GM12878 (cell line): ENCODE measurements at regions not wholly inside any gene's neighbourhood (a gene's known extent, or its start where the extent isn't known, plus 50 kb on each side); places are given as distances from the start of the nearest gene placed in this dataset.

Experiments
- ATAC-seq: fragments of 200-7000 bp; cut with Tn5 transposase; 3 replicates; pipeline ENCODE4 v1.9.1; 2020; ENCODE audit warnings: mild to moderate bottlenecking, moderate library complexity
- BruUV-seq: library from RNA; stranded (reverse); fragments of 400-500 nt; replicated peaks from 2 replicates; lab custom pipeline; 2021; lab: Mats Ljungman, UMichigan
- CTCF ChIA-PET: fragments of 300-600 bp; sonication (Branson Sonifier 250); formaldehyde crosslinking; extraction: SDS; loops from one replicate; lab custom pipeline; 2021; ENCODE audit warnings: inconsistent platforms; lab: Yijun Ruan, JAX
- POLR2A ChIA-PET: fragments of 350-600 bp; formaldehyde crosslinking; extraction: SDS; loops from one replicate; lab custom pipeline; 2021; ENCODE audit warnings: inconsistent platforms; lab: Charles Lee
- RAD21 ChIA-PET: fragments of 300-600 bp; sonication (Branson Sonifier 250); formaldehyde crosslinking; loops from one replicate; lab custom pipeline; 2023; ENCODE audit warnings: antibody characterized with exemption; ENCODE audit not compliant: unreplicated experiment; lab: Charles Lee
- SMC1A ChIA-PET: fragments of 300-600 bp; sonication (Branson Sonifier 250); formaldehyde crosslinking; loops from one replicate; lab custom pipeline; 2023; ENCODE audit not compliant: unreplicated experiment, uncharacterized antibody; lab: Charles Lee
- DNase-seq: peaks from one replicate; pipeline ENCODE4 v3.0.0-alpha.2; 2011; ENCODE audit warnings: low read depth, low spot score
- FAIRE-seq: peaks from 3 replicates; lab custom pipeline; 2011; peaks lifted over from hg19 to GRCh38; lab: Jason Lieb, UNC
- H2AFZ ChIP-seq: 2 replicates; pipeline ENCODE4 v1.6.0; 2011; ENCODE audit warnings: low read depth, low read length, control low read depth; ENCODE audit not compliant: control insufficient read depth
- H3K27ac ChIP-seq: 2 replicates; pipeline ENCODE4 v1.5.1; 2011; ENCODE audit warnings: control low read depth; ENCODE audit not compliant: control insufficient read depth, insufficient read depth
- H3K27me3 ChIP-seq, 2 experiments: replicated peaks in 1 of 2; 2 replicates each; pipeline versions ENCODE4 v1.6.0 to v1.6.1; 2011; ENCODE audit warnings: low read length in 1 of 2; ENCODE audit not compliant: control insufficient read depth in 2 of 2, insufficient read depth in 2 of 2
- H3K36me3 ChIP-seq, 2 experiments: 2 replicates each; pipeline ENCODE4 v1.5.1; 2011; ENCODE audit warnings: low read length in 1 of 2; ENCODE audit not compliant: control insufficient read depth in 2 of 2, insufficient read depth in 2 of 2
- H3K4me1 ChIP-seq: 2 replicates; pipeline ENCODE4 v1.6.1; 2011; ENCODE audit warnings: mild to moderate bottlenecking, low read length, moderate library complexity, mixed read lengths; ENCODE audit not compliant: control insufficient read depth, insufficient read depth
- H3K4me2 ChIP-seq: 2 replicates; pipeline ENCODE4 v1.6.0; 2011; ENCODE audit warnings: control low read depth; ENCODE audit not compliant: control insufficient read depth, insufficient read depth
- H3K4me3 ChIP-seq: fragments of 200-600 bp; sonication (generic); 2 replicates; pipeline ENCODE4 v1.5.1; 2016
- H3K79me2 ChIP-seq: 2 replicates; pipeline ENCODE4 v1.6.0; 2011; ENCODE audit warnings: low read length; ENCODE audit not compliant: control insufficient read depth, insufficient read depth
- H3K9ac ChIP-seq: 2 replicates; pipeline ENCODE4 v1.8.0; 2011; ENCODE audit warnings: low read length, control low read depth, mixed read lengths; ENCODE audit not compliant: control insufficient read depth, insufficient read depth
- H3K9me3 ChIP-seq: replicated peaks from 3 replicates; pipeline ENCODE4 v1.5.1; 2011; ENCODE audit warnings: mild to moderate bottlenecking, low read length; ENCODE audit not compliant: control insufficient read depth, insufficient read depth
- H4K20me1 ChIP-seq: 2 replicates; pipeline ENCODE4 v1.6.0; 2011; ENCODE audit not compliant: control insufficient read depth, insufficient read depth
- CBFB ChIP-seq: IDR thresholded peaks from 2 replicates; pipeline ENCODE4 v1.6.1; 2016; ENCODE audit warnings: antibody characterized with exemption, low read depth
- CBX5 ChIP-seq: sonication (generic); IDR thresholded peaks from 2 replicates; pipeline ENCODE4 v1.6.1; 2016; ENCODE audit warnings: low read depth, moderate library complexity, mild to moderate bottlenecking, inconsistent platforms
- CREB1 ChIP-seq: IDR thresholded peaks from 2 replicates; pipeline ENCODE4 v1.6.1; 2012; ENCODE audit warnings: low read depth, mild to moderate bottlenecking, inconsistent platforms
- FOS ChIP-seq: IDR thresholded peaks from 3 replicates; pipeline ENCODE4 v1.6.1; 2011; ENCODE audit warnings: borderline replicate concordance; ENCODE audit not compliant: insufficient read length; ENCODE audit errors: extremely low read depth
- GABPA ChIP-seq: IDR thresholded peaks from 2 replicates; pipeline ENCODE4 v1.6.1; 2014; ENCODE audit warnings: antibody characterized with exemption, low read depth, mild to moderate bottlenecking, inconsistent platforms
- GATAD2B ChIP-seq: fragments of 450-650 bp; conservative IDR thresholded peaks from 2 replicates; pipeline ENCODE4 v1.6.1; 2017; ENCODE audit warnings: low read depth, mild to moderate bottlenecking, moderate library complexity
- HCFC1 ChIP-seq: fragments of 150-350 bp; IDR thresholded peaks from 2 replicates; pipeline ENCODE4 v1.6.1; 2014; ENCODE audit warnings: low read length
- HDAC6 ChIP-seq: fragments of 200-600 bp; sonication (generic); IDR thresholded peaks from one replicate; pipeline ENCODE4 v1.8.0; 2017; ENCODE audit warnings: antibody characterized with exemption; ENCODE audit not compliant: unreplicated experiment
- IKZF2 ChIP-seq, 2 experiments: fragments of 450-650 bp; IDR thresholded peaks; 2 replicates each; pipeline ENCODE4 v1.6.1; 2017; ENCODE audit warnings: mild to moderate bottlenecking in 2 of 2, moderate library complexity in 2 of 2
- NFXL1 ChIP-seq: fragments of 450-650 bp; IDR thresholded peaks from 2 replicates; pipeline ENCODE4 v1.6.1; 2017; ENCODE audit warnings: antibody characterized with exemption, mild to moderate bottlenecking, borderline replicate concordance
- PAX5 ChIP-seq: IDR thresholded peaks from 2 replicates; pipeline ENCODE4 v1.6.1; 2011; ENCODE audit warnings: low read depth, low read length, borderline replicate concordance
- PBX3 ChIP-seq: IDR thresholded peaks from 2 replicates; pipeline ENCODE4 v1.6.1; 2011; ENCODE audit warnings: mild to moderate bottlenecking, low read depth, low read length, moderate library complexity; ENCODE audit not compliant: insufficient replicate concordance
- POLR2AphosphoS5 ChIP-seq: IDR thresholded peaks from 2 replicates; pipeline ENCODE4 v1.6.1; 2011; ENCODE audit warnings: mild to moderate bottlenecking, low read length, inconsistent platforms
- RELB ChIP-seq: fragments of 450-650 bp; IDR thresholded peaks from 2 replicates; pipeline ENCODE4 v1.6.1; 2017; ENCODE audit warnings: low read depth, mild to moderate bottlenecking, moderate library complexity
- REST ChIP-seq: IDR thresholded peaks from 2 replicates; pipeline ENCODE4 v1.6.1; 2012; ENCODE audit warnings: mild to moderate bottlenecking, low read depth, low read length
- TARDBP ChIP-seq: IDR thresholded peaks from 2 replicates; pipeline ENCODE4 v1.6.1; 2016; ENCODE audit warnings: borderline replicate concordance
- YBX1 ChIP-seq: fragments of 450-650 bp; IDR thresholded peaks from 2 replicates; pipeline ENCODE4 v1.6.1; 2016; ENCODE audit warnings: antibody characterized with exemption
- ZNF274 ChIP-seq: IDR thresholded peaks from one replicate; pipeline ENCODE4 v1.8.0; 2011; ENCODE audit not compliant: insufficient read length, insufficient read depth
- WGBS: methylation state at CpG from one replicate; pipeline ENCODE4 v1.1.6; 2016; ENCODE audit warnings: low lambda C conversion rate; ENCODE audit not compliant: insufficient replicate concordance, insufficient coverage; ENCODE audit errors: missing lambda C conversion rate; 5-methylcytosine and 5-hydroxymethylcytosine counted together
- in situ Hi-C: fragments of 300-500 bp; cut with MboI; formaldehyde crosslinking; loops from 9 replicates; pipeline ENCODE4 v1.14.3; 2018; ENCODE audit warnings: mixed read lengths
- intact Hi-C: fragments of 100-400 bp; cut with micrococcal nuclease; formaldehyde crosslinking; loops from one replicate; pipeline ENCODE4 v1.14.2; 2022; ENCODE audit not compliant: unreplicated experiment

GRCh38 chr3:124648551-124648950, 81.7 kb upstream of the UMPS start:
- Histone ChIP-seq H3K9ac (no peak overlapping the region), H3K4me2 (no peak overlapping the region), H3K36me3 (no peaks in the 10 kb centered on the region), H3K4me3 (no peak overlapping the region), H3K27me3 (no peaks in the 10 kb centered on the region), H3K79me2 (no peaks in the 10 kb centered on the region), H2AFZ (no peak overlapping the region), H3K27ac (no peak overlapping the region), H3K9me3 (no peaks in the 10 kb centered on the region; the same call in 2 of the 3 replicates)
- intact Hi-C loops = no loop called here
- no peak for ATAC-seq
- ChIA-PET RAD21 (interaction anchor here (1.0 to 5.8 kb wide), 6 partner anchors 8 to 79 kb away, joined by 3 to 59 read pairs (median 18); no protein-coding TSS in a partner anchor), POLR2A (interaction anchor here (0.9 to 4.2 kb wide), 4 partner anchors 9 to 77 kb away, joined by 3 to 20 read pairs (median 4); no protein-coding TSS in a partner anchor), CTCF (interaction anchor here (1.0 to 1.9 kb wide), 2 partner anchors 40 to 86 kb away, joined by 3 to 7 read pairs; no protein-coding TSS in a partner anchor)
- no peak for FAIRE-seq
- 88% methylated on average over 2 of the region's 2 CpGs for WGBS
- no peak for TF ChIP-seq ZNF274
- TF ChIP-seq FOS = no peak
- no peak for TF ChIP-seq PBX3
- no peak for TF ChIP-seq HDAC6
- TF ChIP-seq PAX5 = no peak
- TF ChIP-seq CBX5 = no peak
- no peak for TF ChIP-seq CREB1
- no peak for TF ChIP-seq HCFC1
- TF ChIP-seq GABPA = no peak
- no peak for TF ChIP-seq TARDBP
- TF ChIP-seq POLR2AphosphoS5 = no peak
- TF ChIP-seq REST = no peak
- no peak for TF ChIP-seq CBFB
- TF ChIP-seq NFXL1 = no peak
- TF ChIP-seq RELB = no peak
- no peak for TF ChIP-seq GATAD2B
- no peak for TF ChIP-seq YBX1
- no peak for TF ChIP-seq IKZF2 (IDR thresholded peaks at IDR 0.05)
- TF ChIP-seq, all 136 proteins: peak for 0
- Histone ChIP-seq H4K20me1 (no peaks in the 10 kb centered on the region), H3K4me1 (peaks cover 31% of the 10 kb centered on the region)
- SMC1A ChIA-PET = interaction anchor here (0.8 to 6.2 kb wide), 11 partner anchors 9 to 83 kb away, joined by 3 to 55 read pairs (median 6); no protein-coding TSS in a partner anchor
- no TSS peak for BruUV-seq
- DNase-seq = no peak
- in situ Hi-C loops = no loop called here
